GM23248 (cell line): ENCODE measurements at regions not wholly inside any gene's neighbourhood (a gene's known extent, or its start where the extent isn't known, plus 50 kb on each side); places are given as distances from the start of the nearest gene placed in this dataset.

ENCODE experiments used
- EZH2 ChIP-seq: fragments of 200-600 bp; sonication (generic); IDR thresholded peaks from 2 replicates; pipeline ENCODE4 v1.6.1; 2018; ENCODE audit warnings: antibody characterized with exemption, mild to moderate bottlenecking; ENCODE audit not compliant: insufficient read depth, poor library complexity, severe bottlenecking
- EZH2phosphoT487 ChIP-seq: fragments of 200-600 bp; sonication (generic); IDR thresholded peaks from 2 replicates; pipeline ENCODE4 v1.6.1; 2018; ENCODE audit warnings: antibody characterized with exemption, moderate library complexity, mild to moderate bottlenecking, low read depth; ENCODE audit not compliant: insufficient read depth

- no peak for TF ChIP-seq EZH2phosphoT487
- TF ChIP-seq EZH2 = no peak
Measured at GRCh38 chr6:135583256-135583761, 85.8 kb upstream of the AHI1 start.
